Neuronal stem cell (in vitro differentiated cells): ENCODE measurements at regions not wholly inside any gene's neighbourhood (a gene's known extent, or its start where the extent isn't known, plus 50 kb on each side); places are given as distances from the start of the nearest gene placed in this dataset.

ENCODE experiments used
- DNase-seq: peaks from one replicate; pipeline ENCODE4 v3.0.0-alpha.2; 2013; ENCODE audit warnings: low spot score
- H2AFZ ChIP-seq: one replicate; pipeline ENCODE4 v1.6.1; 2013; ENCODE audit warnings: mild to moderate bottlenecking, low read length, inconsistent platforms
- H2AK5ac ChIP-seq: 2 replicates; pipeline ENCODE4 v1.6.1; 2013; ENCODE audit warnings: low read depth, mild to moderate bottlenecking, inconsistent platforms, low read length, moderate library complexity, mixed read lengths
- H2BK120ac ChIP-seq: 2 replicates; pipeline ENCODE4 v1.6.1; 2013; ENCODE audit warnings: low read depth, mild to moderate bottlenecking, inconsistent platforms, low read length, moderate library complexity, mixed read lengths
- H2BK12ac ChIP-seq: one replicate; pipeline ENCODE4 v1.6.1; 2013; ENCODE audit warnings: low read length, inconsistent platforms
- H2BK15ac ChIP-seq: 2 replicates; pipeline ENCODE4 v1.6.1; 2013; ENCODE audit warnings: mild to moderate bottlenecking, low read length, inconsistent platforms, mixed read lengths
- H2BK5ac ChIP-seq: one replicate; pipeline ENCODE4 v1.6.1; 2013; ENCODE audit warnings: inconsistent platforms, mild to moderate bottlenecking, low read length, moderate library complexity
- H3K14ac ChIP-seq: one replicate; pipeline ENCODE4 v1.6.1; 2013; ENCODE audit warnings: low read length, inconsistent platforms
- H3K18ac ChIP-seq: 2 replicates; pipeline ENCODE4 v1.6.1; 2013; ENCODE audit warnings: low read length, inconsistent platforms
- H3K23ac ChIP-seq: 2 replicates; pipeline ENCODE4 v1.6.1; 2013; ENCODE audit warnings: low read depth, mild to moderate bottlenecking, mixed read lengths, low read length, inconsistent platforms; ENCODE audit not compliant: poor library complexity
- H3K27ac ChIP-seq: replicated peaks from 3 replicates; pipeline ENCODE4 v1.5.1; 2013; ENCODE audit warnings: low read length, inconsistent platforms
- H3K27me3 ChIP-seq, 3 experiments: 2 replicates each; pipeline ENCODE4 v1.6.1; 2013; ENCODE audit warnings: low read length in 3 of 3, mild to moderate bottlenecking in 2 of 3, inconsistent platforms in 1 of 3, low read depth in 1 of 3, mixed read lengths in 1 of 3, moderate library complexity in 1 of 3; ENCODE audit not compliant: control insufficient read depth in 3 of 3, insufficient read depth in 3 of 3
- H3K36me3 ChIP-seq, 2 donors: replicated peaks in 1 of 2; 2 replicates each; pipeline ENCODE4 v1.6.1; 2013; ENCODE audit warnings: low read length in 2 of 2; ENCODE audit not compliant: control insufficient read depth in 2 of 2, insufficient read depth in 2 of 2
- H3K4ac ChIP-seq: 2 replicates; pipeline ENCODE4 v1.6.1; 2013; ENCODE audit warnings: inconsistent platforms, mild to moderate bottlenecking, low read length, moderate library complexity
- H3K4me1 ChIP-seq, 2 donors: 1 replicate in 1 of 2; 2 replicates in 1 of 2; pipeline ENCODE4 v1.6.1; 2013; ENCODE audit warnings: low read length in 2 of 2, low read depth in 1 of 2; ENCODE audit not compliant: control insufficient read depth in 2 of 2, insufficient read depth in 1 of 2
- H3K4me2 ChIP-seq: one replicate; pipeline ENCODE4 v1.6.1; 2013; ENCODE audit warnings: mild to moderate bottlenecking, low read length, inconsistent platforms; ENCODE audit not compliant: insufficient read depth, poor library complexity, severe bottlenecking
- H3K4me3 ChIP-seq, 2 donors: 2 replicates each; pipeline ENCODE4 v1.5.1; 2013; ENCODE audit warnings: low read length in 2 of 2, mild to moderate bottlenecking in 2 of 2, inconsistent platforms in 1 of 2, moderate library complexity in 1 of 2
- H3K79me1 ChIP-seq: one replicate; pipeline ENCODE4 v1.6.1; 2013; ENCODE audit warnings: low read depth, mild to moderate bottlenecking, inconsistent platforms, low read length, moderate library complexity
- H3K9ac ChIP-seq: one replicate; pipeline ENCODE4 v1.6.1; 2013; ENCODE audit warnings: mild to moderate bottlenecking, low read depth, low read length, inconsistent platforms; ENCODE audit not compliant: poor library complexity
- H3K9me3 ChIP-seq, 2 donors: replicated peaks in 1 of 2; 2 replicates each; pipeline versions ENCODE3 to v1.6.1; 2013; ENCODE audit warnings: low read length in 2 of 2, mild to moderate bottlenecking in 2 of 2, inconsistent platforms in 1 of 2, low read depth in 1 of 2, mixed read lengths in 1 of 2, moderate library complexity in 1 of 2; ENCODE audit not compliant: control insufficient read depth in 2 of 2, insufficient read depth in 1 of 2
- H4K8ac ChIP-seq: one replicate; pipeline ENCODE4 v1.6.1; 2013; ENCODE audit warnings: low read depth, mild to moderate bottlenecking, inconsistent platforms, low read length, moderate library complexity
- H4K91ac ChIP-seq: one replicate; pipeline ENCODE4 v1.6.1; 2013; ENCODE audit warnings: low read length, low read depth, mild to moderate bottlenecking, inconsistent platforms; ENCODE audit not compliant: poor library complexity
- WGBS, 2 donors: extraction: QIAGEN DNeasy Blood & Tissue Kit; methylation state at CpG; one replicate each; pipeline ENCODE4 v1.1.7; 2013; ENCODE audit warnings: missing lambda C conversion rate in 2 of 2, mixed read lengths in 1 of 2; ENCODE audit not compliant: insufficient read length in 2 of 2, insufficient replicate concordance in 1 of 2; ENCODE audit errors: extremely low coverage in 2 of 2; 5-methylcytosine and 5-hydroxymethylcytosine counted together

DNA sequence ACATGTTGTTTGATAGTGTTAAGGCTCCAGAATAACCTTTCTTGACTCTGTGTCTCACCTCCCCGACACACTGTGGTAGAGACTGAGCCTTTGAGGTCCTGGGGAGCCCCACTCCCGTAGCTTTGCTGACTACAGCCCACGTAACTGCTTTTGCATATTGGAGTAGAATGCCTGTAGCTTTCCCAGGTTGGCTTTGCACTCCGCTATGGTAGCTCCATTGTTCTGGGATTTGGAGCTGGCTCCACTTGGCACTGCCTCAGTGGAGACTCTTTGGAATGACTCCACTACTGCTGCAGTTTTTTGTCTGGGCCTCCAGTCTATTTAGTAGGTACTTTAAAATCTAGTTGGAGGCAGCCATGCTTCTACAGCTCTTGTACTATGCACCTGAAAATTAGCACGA, 56.2 kb upstream of the ANXA1 start:
- H3K79me1 ChIP-seq: no peaks in the 10 kb centered on the region
- H3K14ac ChIP-seq: no peak overlapping the region
- H2BK5ac ChIP-seq: no peak overlapping the region
- H3K4me2 ChIP-seq: no peak overlapping the region
- no peaks in the 10 kb centered on the region for H3K27me3 ChIP-seq
- no peak overlapping the region for H2AFZ ChIP-seq
- H2BK12ac ChIP-seq: no peak overlapping the region
- no peak for DNase-seq
- H3K23ac ChIP-seq: no peak overlapping the region
- H3K36me3 ChIP-seq: no peaks in the 10 kb centered on the region
- WGBS, 2 donors: no CpG with 5 or more reads among the region's 5 CpGs
- H3K4me1 ChIP-seq: no peaks in the 10 kb centered on the region
- no peak overlapping the region for H2AK5ac ChIP-seq
- H3K4me3 ChIP-seq: no peak overlapping the region
- no peak overlapping the region for H3K27ac ChIP-seq
- no peak overlapping the region for H2BK120ac ChIP-seq
- no peak overlapping the region for H2BK15ac ChIP-seq
- no peak overlapping the region for H3K9ac ChIP-seq
- H4K91ac ChIP-seq: no peak overlapping the region
- H4K8ac ChIP-seq: no peak overlapping the region
- no peak overlapping the region for H3K18ac ChIP-seq
- H3K9me3 ChIP-seq: no peaks in the 10 kb centered on the region
- H3K4ac ChIP-seq: no peak overlapping the region

DNA sequence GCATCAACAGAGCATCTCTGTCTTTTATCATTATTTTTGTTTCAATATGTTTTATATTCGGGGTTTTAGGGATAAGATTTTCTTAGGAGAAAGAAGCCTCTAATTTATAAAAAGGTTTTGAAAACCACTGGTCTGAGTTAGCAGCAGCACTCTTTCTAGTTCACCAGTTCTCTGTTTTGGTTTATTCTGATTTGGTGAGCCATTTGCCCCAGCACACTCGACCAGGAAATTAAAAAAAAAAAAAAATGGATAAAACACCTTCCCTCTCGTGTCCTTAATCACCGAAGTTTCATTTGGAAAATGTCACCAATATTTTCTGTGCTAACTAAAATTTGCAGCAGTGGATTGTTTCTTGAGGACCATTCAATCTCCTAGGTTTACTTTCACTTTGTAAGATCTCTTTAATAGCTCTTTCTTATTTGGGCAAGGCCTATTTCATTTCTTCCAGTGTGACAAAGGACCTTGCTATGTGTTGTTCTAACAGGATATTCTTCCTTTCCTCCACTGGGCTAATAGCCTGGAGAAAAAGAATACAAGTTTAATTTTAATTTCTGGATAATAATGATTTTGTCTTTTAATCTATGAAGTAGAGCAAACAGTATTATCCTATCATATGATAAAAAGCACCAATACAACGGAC, 57.8 kb upstream of the ANXA1 start:
- H4K8ac ChIP-seq: no peak overlapping the region
- H3K27me3 ChIP-seq: no peaks in the 10 kb centered on the region
- H3K4me1 ChIP-seq: no peaks in the 10 kb centered on the region
- H4K91ac ChIP-seq: no peak overlapping the region
- H2BK12ac ChIP-seq: no peak overlapping the region
- H3K27ac ChIP-seq: no peak overlapping the region
- H3K14ac ChIP-seq: no peak overlapping the region
- no peaks in the 10 kb centered on the region for H3K36me3 ChIP-seq
- H3K9me3 ChIP-seq: no peaks in the 10 kb centered on the region
- DNase-seq: no peak
- H3K18ac ChIP-seq: no peak overlapping the region
- WGBS, 2 donors: no CpG with 5 or more reads among the region's 5 CpGs
- no peak overlapping the region for H3K4me3 ChIP-seq
- no peak overlapping the region for H2BK120ac ChIP-seq
- no peak overlapping the region for H2BK15ac ChIP-seq
- no peak overlapping the region for H3K23ac ChIP-seq
- no peak overlapping the region for H2AK5ac ChIP-seq
- H3K9ac ChIP-seq: no peak overlapping the region
- no peak overlapping the region for H2BK5ac ChIP-seq
- no peak overlapping the region for H2AFZ ChIP-seq
- H3K4ac ChIP-seq: no peak overlapping the region
- no peaks in the 10 kb centered on the region for H3K79me1 ChIP-seq
- no peak overlapping the region for H3K4me2 ChIP-seq

DNA sequence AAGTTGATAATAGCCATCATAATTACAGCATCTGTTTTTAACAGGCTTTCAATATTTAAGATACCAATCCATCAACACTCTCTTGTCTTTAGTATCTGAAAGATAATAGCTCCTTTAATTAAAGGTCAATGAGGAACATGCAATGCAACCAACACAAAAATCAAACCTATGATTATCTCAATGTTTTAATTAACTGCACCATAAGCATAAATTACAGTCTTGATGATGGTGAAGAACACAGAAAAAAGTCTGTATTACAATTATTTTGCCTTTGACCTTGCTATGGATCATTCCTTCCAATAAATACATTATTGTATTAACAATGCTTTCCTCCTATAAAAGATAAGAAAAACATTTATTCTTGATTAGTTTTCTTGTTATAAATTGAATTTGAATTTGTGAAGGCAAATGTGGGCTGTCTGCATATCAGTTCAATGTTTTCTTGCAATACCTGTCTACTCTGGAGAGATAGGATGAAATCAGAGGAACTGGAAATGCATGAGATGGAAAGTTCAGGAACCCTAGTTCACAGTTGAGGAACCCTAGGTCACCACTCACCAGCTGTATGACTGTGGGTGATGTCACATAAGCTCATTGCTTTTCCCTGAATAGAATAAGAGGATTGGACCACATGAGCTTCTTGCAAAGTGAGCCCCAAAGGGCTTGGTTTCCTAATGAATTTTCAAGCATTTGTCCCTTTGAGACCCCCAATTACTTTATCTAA, 58.5 kb upstream of the ANXA1 start:
- no peak overlapping the region for H2AK5ac ChIP-seq
- no peaks in the 10 kb centered on the region for H3K27me3 ChIP-seq
- H2BK120ac ChIP-seq: no peak overlapping the region
- no peak overlapping the region for H2BK5ac ChIP-seq
- H3K9me3 ChIP-seq: no peaks in the 10 kb centered on the region
- no peak overlapping the region for H3K9ac ChIP-seq
- H4K8ac ChIP-seq: no peak overlapping the region
- no peak overlapping the region for H3K18ac ChIP-seq
- H3K4me1 ChIP-seq: no peaks in the 10 kb centered on the region
- no peak overlapping the region for H2AFZ ChIP-seq
- H3K36me3 ChIP-seq: no peaks in the 10 kb centered on the region
- H4K91ac ChIP-seq: no peak overlapping the region
- H3K79me1 ChIP-seq: no peaks in the 10 kb centered on the region
- H3K27ac ChIP-seq: no peak overlapping the region
- no peak overlapping the region for H2BK15ac ChIP-seq
- no peak overlapping the region for H3K4me3 ChIP-seq
- no peak overlapping the region for H3K14ac ChIP-seq
- H2BK12ac ChIP-seq: no peak overlapping the region
- DNase-seq: no peak
- H3K4ac ChIP-seq: no peak overlapping the region
- no peak overlapping the region for H3K23ac ChIP-seq
- H3K4me2 ChIP-seq: no peak overlapping the region

DNA sequence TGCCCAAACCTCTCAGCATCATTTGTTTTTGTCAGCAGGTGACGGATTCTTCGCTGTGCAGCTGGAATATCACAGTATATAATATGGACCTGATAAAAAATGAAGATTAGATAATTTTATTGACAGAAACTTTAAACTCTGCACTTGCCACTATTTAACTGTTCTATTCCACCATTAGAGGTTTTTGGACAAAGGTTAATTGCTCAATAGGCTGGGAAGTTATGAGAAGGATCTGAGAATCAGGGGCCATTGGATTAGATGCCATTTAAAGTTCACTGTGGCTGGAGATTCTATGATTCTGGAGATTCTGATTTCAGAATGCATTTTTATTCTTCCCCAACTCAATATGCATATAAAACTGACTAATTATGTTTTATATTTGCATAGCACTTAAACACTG, 59.8 kb upstream of the ANXA1 start:
- no peaks in the 10 kb centered on the region for H3K36me3 ChIP-seq
- no peak overlapping the region for H2BK5ac ChIP-seq
- H2BK120ac ChIP-seq: no peak overlapping the region
- no peak overlapping the region for H3K4ac ChIP-seq
- no peak overlapping the region for H2BK12ac ChIP-seq
- H3K23ac ChIP-seq: no peak overlapping the region
- H3K4me2 ChIP-seq: no peak overlapping the region
- H4K8ac ChIP-seq: no peak overlapping the region
- no peak overlapping the region for H4K91ac ChIP-seq
- WGBS, 2 donors: no CpG with 5 or more reads among the region's 2 CpGs
- DNase-seq: no peak
- no peaks in the 10 kb centered on the region for H3K4me1 ChIP-seq
- H3K27ac ChIP-seq: no peak overlapping the region
- H3K9me3 ChIP-seq: no peaks in the 10 kb centered on the region
- H3K18ac ChIP-seq: no peak overlapping the region
- H3K14ac ChIP-seq: no peak overlapping the region
- no peak overlapping the region for H2AK5ac ChIP-seq
- H3K4me3 ChIP-seq: no peak overlapping the region
- no peak overlapping the region for H2BK15ac ChIP-seq
- H3K27me3 ChIP-seq: no peaks in the 10 kb centered on the region
- no peak overlapping the region for H2AFZ ChIP-seq
- H3K9ac ChIP-seq: no peak overlapping the region
- no peaks in the 10 kb centered on the region for H3K79me1 ChIP-seq
